ENCODE measurements at regions not wholly inside any gene's neighbourhood (a gene's known extent, or its start where the extent isn't known, plus 50 kb on each side); places are given as distances from the start of the nearest gene placed in this dataset.

GRCh38 chr1:177546346-177546745 lies 375.6 kb downstream of the BRINP2 start:
- H3K4me3 ChIP-seq (ENCODE audit: low read depth, low read length), result no peak overlapping the region
- TF ChIP-seq CTCF (IDR thresholded peaks at IDR 0.05; ENCODE audit: insufficient read depth, low read length), result no peak
- DNase-seq (ENCODE audit: low read depth), result peak; percentile 35

DNA sequence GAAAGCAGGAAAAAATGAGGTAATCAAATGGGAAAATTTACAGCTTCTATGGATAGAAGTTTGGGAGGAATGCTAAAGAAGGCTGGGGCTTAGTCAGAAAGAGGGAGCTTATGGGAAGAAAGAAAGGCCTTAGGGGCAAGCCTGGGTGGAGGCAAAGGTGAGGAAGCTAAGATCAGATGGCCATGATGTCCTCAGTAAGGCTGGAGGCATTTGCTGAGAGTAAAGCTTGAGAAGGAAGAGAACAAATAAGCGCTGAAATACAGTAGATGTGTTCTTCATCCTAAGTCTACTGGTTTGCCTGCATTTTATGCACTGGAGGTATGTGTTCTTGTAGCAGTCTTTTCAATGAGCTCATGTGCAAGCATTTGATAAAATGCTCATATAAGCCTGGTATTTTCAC lies 355.4 kb downstream of the BRINP2 start:
- no peak overlapping the region for H3K4me3 ChIP-seq (ENCODE audit: low read depth, low read length)
- DNase-seq (ENCODE audit: low read depth), result no peak
- TF ChIP-seq CTCF (IDR thresholded peaks at IDR 0.05; ENCODE audit: insufficient read depth, low read length), result no peak

- DNase-seq (ENCODE audit: low read depth), result no peak
- no peak for TF ChIP-seq CTCF (IDR thresholded peaks at IDR 0.05; ENCODE audit: insufficient read depth, low read length)
Observed at GRCh38 chr1:177525176-177525575, 354.4 kb downstream of the BRINP2 start.

GRCh38 chr1:177517546-177517945 lies 346.8 kb downstream of the BRINP2 start:
- H3K4me3 ChIP-seq (ENCODE audit: low read depth, low read length), result no peak overlapping the region
- TF ChIP-seq CTCF (IDR thresholded peaks at IDR 0.05; ENCODE audit: insufficient read depth, low read length), result no peak
- DNase-seq (ENCODE audit: low read depth), result peak; percentile 36

More at GRCh38 chr1:177525176-177525575, 354.4 kb downstream of the BRINP2 start:
- H3K4me3 ChIP-seq (ENCODE audit: low read depth, low read length), result no peak overlapping the region

- no peak for DNase-seq (ENCODE audit: low read depth)
- H3K4me3 ChIP-seq (ENCODE audit: low read depth, low read length), result no peak overlapping the region
- TF ChIP-seq CTCF (IDR thresholded peaks at IDR 0.05; ENCODE audit: insufficient read depth, low read length), result no peak
Observed at GRCh38 chr1:177514207-177514606, 343.4 kb downstream of the BRINP2 start.

GRCh38 chr1:177511036-177511435 lies 340.3 kb downstream of the BRINP2 start:
- no peak for TF ChIP-seq CTCF (IDR thresholded peaks at IDR 0.05; ENCODE audit: insufficient read depth, low read length)
- DNase-seq (ENCODE audit: low read depth), result no peak
- H3K4me3 ChIP-seq (ENCODE audit: low read depth, low read length), result no peak overlapping the region

- TF ChIP-seq CTCF (IDR thresholded peaks at IDR 0.05; ENCODE audit: insufficient read depth, low read length), result no peak
- DNase-seq (ENCODE audit: low read depth), result peak; percentile 11
- H3K4me3 ChIP-seq (ENCODE audit: low read depth, low read length), result no peak overlapping the region
Observed at GRCh38 chr1:177505905-177506590, 335.3 kb downstream of the BRINP2 start.

All from fibroblast of the aortic adventitia (primary cell).